GM10266 (cell line): ENCODE measurements at regions not wholly inside any gene's neighbourhood (a gene's known extent, or its start where the extent isn't known, plus 50 kb on each side); places are given as distances from the start of the nearest gene placed in this dataset.

Experiments used
- DNase-seq: peaks from one replicate; pipeline ENCODE4 v3.0.0; 2012; ENCODE audit errors: extremely low spot score
- CTCF ChIP-seq: IDR thresholded peaks from 2 replicates; pipeline ENCODE4 v1.5.1; 2012; ENCODE audit warnings: mild to moderate bottlenecking, low read depth; ENCODE audit not compliant: control insufficient read depth, insufficient read depth; ENCODE audit errors: missing control alignments

DNA sequence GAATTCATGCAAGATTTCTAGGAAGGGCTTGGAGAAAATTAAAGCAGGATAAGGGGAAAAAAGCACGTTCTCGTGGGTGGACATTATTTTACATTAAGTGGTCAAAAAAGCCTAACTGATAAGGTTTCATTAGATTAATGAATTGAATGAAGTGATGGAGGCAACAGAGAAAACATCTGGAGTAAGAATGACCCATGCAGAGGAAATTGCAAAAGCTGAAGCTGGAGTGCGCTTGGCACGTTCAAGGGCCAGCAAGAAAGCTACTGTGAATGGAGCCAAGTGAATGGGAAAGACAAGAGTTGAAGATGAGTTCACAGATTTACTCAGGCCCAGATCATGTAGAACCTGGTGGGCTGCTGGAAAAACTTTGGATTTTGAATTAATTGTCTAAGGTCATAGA lies 777.9 kb downstream of the DACH1 start:
- DNase-seq = no peak
- no peak for TF ChIP-seq CTCF

DNA sequence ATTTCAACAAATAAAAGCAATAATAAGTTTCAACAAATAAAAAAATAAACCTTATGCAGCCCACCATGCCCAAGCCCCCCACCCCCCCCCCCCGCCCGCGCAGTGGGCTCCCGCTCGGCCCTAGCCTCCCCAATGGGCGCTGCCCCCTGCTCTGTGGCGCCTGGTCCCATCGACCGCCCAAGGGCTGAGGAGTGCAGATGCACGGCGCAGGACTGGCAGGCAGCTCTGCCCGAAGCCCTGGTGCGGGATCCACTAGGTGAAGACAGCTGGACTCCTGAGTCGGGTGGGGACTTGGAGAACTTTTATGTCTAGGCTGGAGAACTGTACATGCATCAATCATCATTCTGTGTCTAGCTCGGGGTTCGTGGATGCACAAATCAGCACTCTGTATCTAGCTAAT lies 779.6 kb downstream of the DACH1 start:
- no peak for DNase-seq
- TF ChIP-seq CTCF = no peak

DNA sequence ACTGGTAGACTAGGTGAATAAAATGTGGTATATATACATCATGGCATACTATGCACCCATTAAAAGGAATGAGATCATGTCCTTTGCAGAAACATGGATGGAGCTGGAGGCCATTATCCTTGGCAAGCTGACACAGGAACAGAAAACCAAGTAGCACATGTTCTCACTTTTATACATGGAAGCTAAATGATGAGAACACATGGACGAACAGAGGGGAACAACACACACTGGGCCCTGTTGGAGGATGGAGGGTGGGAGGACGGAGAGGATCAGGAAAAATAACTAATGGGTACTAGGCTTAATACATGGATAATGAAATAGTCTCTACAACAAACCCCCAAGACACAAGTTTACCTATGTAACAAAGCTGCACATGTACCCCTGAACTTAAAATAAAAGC lies 780.0 kb downstream of the DACH1 start:
- TF ChIP-seq CTCF = no peak

GRCh38 chr13:71082631-71083030 lies 784.4 kb downstream of the DACH1 start:
- TF ChIP-seq CTCF = no peak
- DNase-seq = no peak

More for the DNA sequence above, 780.0 kb downstream of the DACH1 start:
- no peak for DNase-seq

DNA sequence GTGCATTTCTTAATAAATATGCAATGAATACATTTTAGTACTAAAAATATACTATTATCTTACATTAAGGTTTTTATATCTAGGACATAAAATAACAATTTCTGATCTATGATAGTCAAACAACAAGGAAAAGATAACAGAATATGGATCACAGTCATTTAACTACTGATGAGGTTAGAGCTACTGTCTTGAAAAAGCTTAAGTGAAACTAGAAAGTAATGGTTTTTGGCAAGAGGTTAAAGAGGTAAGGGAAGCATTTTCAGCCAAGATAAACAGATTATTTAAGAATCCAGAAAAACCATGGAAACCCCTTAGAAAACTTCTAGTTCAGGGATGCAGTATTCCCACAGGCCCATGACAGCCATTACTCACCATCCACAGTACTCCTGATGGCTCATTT lies 787.4 kb downstream of the DACH1 start:
- no peak for TF ChIP-seq CTCF
- DNase-seq = no peak

DNA sequence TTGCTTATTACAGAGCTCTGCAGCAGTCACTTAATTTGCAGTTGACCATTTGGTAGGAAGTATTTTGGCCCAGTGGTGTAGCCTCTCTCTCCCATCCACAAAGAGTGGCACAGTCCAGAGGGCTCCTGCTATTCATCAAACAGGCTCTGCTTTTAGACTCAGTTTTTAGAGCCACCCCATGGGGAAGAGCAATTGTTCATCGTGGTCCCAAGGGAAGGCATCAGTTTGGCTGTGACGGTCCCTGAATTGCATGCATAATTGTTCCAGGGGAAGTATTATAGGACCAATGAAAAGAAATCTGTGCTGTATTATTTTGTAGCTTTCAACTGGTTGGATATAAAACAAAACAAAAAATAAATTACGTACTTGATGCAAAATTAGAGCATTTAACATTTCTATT lies 799.0 kb downstream of the DACH1 start:
- DNase-seq = no peak
- no peak for TF ChIP-seq CTCF

DNA sequence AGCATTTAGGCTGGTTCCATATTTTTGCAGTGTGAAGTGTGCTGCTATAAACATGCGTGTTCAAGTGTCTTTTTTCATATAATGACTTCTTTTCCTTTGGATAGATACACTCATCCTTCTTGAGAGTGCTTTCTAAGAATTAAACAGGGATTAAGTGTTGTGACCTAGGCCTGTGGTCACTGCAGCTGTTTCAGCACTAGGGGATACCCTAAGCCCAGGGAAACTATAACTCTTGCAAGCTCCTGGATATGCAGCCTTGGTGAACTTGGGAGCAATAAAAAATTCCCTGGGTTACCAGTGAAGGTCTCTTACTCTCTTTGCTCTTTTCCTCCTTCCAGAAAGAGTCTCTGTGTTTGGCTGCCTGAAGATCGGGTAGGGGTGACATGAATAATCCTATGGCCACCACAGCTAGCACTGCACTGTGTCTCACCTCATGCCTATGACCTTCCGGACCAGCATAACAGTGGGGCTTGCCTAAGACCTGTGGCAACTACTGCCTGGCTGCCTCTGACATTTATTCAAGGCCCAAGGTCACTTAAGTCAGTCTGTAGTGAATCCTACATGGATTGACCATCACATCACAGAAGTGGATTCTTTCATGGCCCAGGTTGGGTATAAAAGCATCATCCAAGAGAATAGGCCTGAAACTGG lies 799.7 kb downstream of the DACH1 start:
- TF ChIP-seq CTCF = no peak
- DNase-seq = no peak
